ENCODE measurements at regions not wholly inside any gene's neighbourhood (a gene's known extent, or its start where the extent isn't known, plus 50 kb on each side); places are given as distances from the start of the nearest gene placed in this dataset.
"Not testable (repeated sequence)": the region's sequence is repeated elsewhere in the genome, so short reads cannot be mapped to it uniquely, and the experiment has no call there.

GRCh38 chr15:28454751-28455220 lies 76.3 kb downstream of the GOLGA8F start:
- TF ChIP-seq CTCF (IDR thresholded peaks at IDR 0.05 in 4 of 5, conservative IDR thresholded peaks at IDR 0.05 in 1 of 5); POLR2A (IDR thresholded peaks at IDR 0.05): not testable (repeated sequence)

Measured in gastrocnemius medialis (tissue), 4 donors.